OCI-LY7 (cell line): ENCODE measurements at regions not wholly inside any gene's neighbourhood (a gene's known extent, or its start where the extent isn't known, plus 50 kb on each side); places are given as distances from the start of the nearest gene placed in this dataset.

Experiments used
- BruUV-seq: library from RNA; stranded (reverse); fragments of 400-500 nt; replicated peaks from 2 replicates; lab custom pipeline; 2021; lab: Mats Ljungman, UMichigan
- CTCF ChIA-PET: fragments of 300-600 bp; sonication (Branson Sonifier 250); formaldehyde crosslinking; loops from one replicate; lab custom pipeline; 2022; ENCODE audit warnings: antibody characterized with exemption; ENCODE audit not compliant: unreplicated experiment; lab: Charles Lee
- POLR2A ChIA-PET: fragments of 300-600 bp; sonication (Branson Sonifier 250); formaldehyde crosslinking; loops from one replicate; lab custom pipeline; 2022; ENCODE audit warnings: antibody characterized with exemption; lab: Charles Lee
- DNase-seq: peaks from one replicate; pipeline ENCODE4 v3.0.0-alpha.2; 2015; ENCODE audit warnings: low spot score
- H2AFZ ChIP-seq: fragments of 200-600 bp; sonication (generic), shearing (Covaris generic); 2 replicates; pipeline ENCODE4 v1.6.1; 2014; ENCODE audit warnings: mild to moderate bottlenecking, antibody characterized with exemption, low read length, moderate library complexity
- H3K27ac ChIP-seq: fragments of 200-600 bp; sonication (generic); 2 replicates; pipeline ENCODE4 v1.5.1; 2014; ENCODE audit warnings: mixed run types, low read depth, mild to moderate bottlenecking, moderate library complexity, low read length, inconsistent platforms; ENCODE audit not compliant: poor library complexity, severe bottlenecking
- H3K36me3 ChIP-seq: fragments of 200-600 bp; sonication (generic); 2 replicates; pipeline ENCODE4 v1.6.1; 2014; ENCODE audit warnings: mild to moderate bottlenecking, antibody characterized with exemption, low read length, moderate library complexity, mixed read lengths; ENCODE audit not compliant: insufficient read depth
- H3K4me1 ChIP-seq: fragments of 200-600 bp; sonication (generic); 2 replicates; pipeline ENCODE4 v1.5.1; 2014; ENCODE audit warnings: mild to moderate bottlenecking, low read length; ENCODE audit not compliant: insufficient read depth, poor library complexity, severe bottlenecking
- H3K4me2 ChIP-seq: fragments of 200-600 bp; sonication (generic); 2 replicates; pipeline ENCODE4 v1.6.1; 2014; ENCODE audit warnings: mild to moderate bottlenecking, low read length
- H3K4me3 ChIP-seq: fragments of 200-600 bp; sonication (generic); 2 replicates; pipeline ENCODE4 v1.5.1; 2014; ENCODE audit warnings: mild to moderate bottlenecking, low read depth, low read length; ENCODE audit not compliant: poor library complexity, severe bottlenecking
- H3K79me2 ChIP-seq: fragments of 200-600 bp; sonication (generic); 2 replicates; pipeline ENCODE4 v1.6.1; 2016; ENCODE audit warnings: low read depth, mild to moderate bottlenecking, low read length, moderate library complexity, mixed read lengths; ENCODE audit not compliant: insufficient read depth
- H3K9me2 ChIP-seq: fragments of 200-600 bp; sonication (generic); 2 replicates; pipeline ENCODE4 v1.6.1; 2016; ENCODE audit warnings: mild to moderate bottlenecking, low read length, mixed read lengths; ENCODE audit not compliant: insufficient read depth
- H3K9me3 ChIP-seq: fragments of 200-600 bp; sonication (generic); 2 replicates; pipeline ENCODE4 v1.6.1; 2014; ENCODE audit warnings: mild to moderate bottlenecking, mixed run types, low read length, mixed read lengths
- H4K20me1 ChIP-seq: fragments of 200-600 bp; sonication (generic); 2 replicates; pipeline ENCODE4 v1.6.1; 2014; ENCODE audit warnings: mild to moderate bottlenecking, antibody characterized with exemption, low read length, moderate library complexity, mixed read lengths; ENCODE audit not compliant: insufficient read depth
- EZH2phosphoT487 ChIP-seq: fragments of 200-600 bp; sonication (generic); IDR thresholded peaks from 2 replicates; pipeline ENCODE4 v1.6.1; 2018; ENCODE audit warnings: low read depth, borderline replicate concordance, mild to moderate bottlenecking, mixed run types, antibody characterized with exemption, low read length, moderate library complexity, mixed read lengths
- intact Hi-C: fragments of 100-400 bp; cut with micrococcal nuclease; formaldehyde crosslinking; loops from one replicate; pipeline ENCODE4 v1.10.0; 2022; ENCODE audit not compliant: unreplicated experiment
- TF ChIP-seq, protein P1 (sequence below): fragments of 200-600 bp; sonication (generic); conservative IDR thresholded peaks from 2 replicates; pipeline ENCODE4 v1.5.1; 2014; ENCODE audit warnings: mild to moderate bottlenecking, antibody characterized with exemption, low read length, moderate library complexity, mixed read lengths

DNA sequence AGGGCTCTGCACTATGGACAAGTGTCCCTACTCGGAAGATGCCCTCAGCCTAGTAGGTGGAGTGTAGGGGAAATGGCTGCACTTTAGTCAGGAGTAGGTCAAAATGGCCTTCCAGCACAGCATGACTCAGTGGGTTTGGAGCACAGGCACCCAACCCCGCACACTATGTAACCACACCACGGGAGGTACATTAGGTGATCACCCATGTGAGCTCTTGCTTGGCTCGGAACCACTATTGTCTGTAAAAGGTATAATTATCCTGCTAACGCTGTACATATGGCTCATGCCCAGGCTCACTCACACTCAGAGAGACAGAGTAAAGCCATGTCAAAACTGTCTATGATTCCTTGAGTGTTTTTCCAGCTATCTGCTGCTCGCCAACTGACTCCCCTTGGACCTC lies 156.9 kb upstream of the DACH1 start:
- H3K4me1 ChIP-seq = no peaks in the 10 kb centered on the region
- CTCF ChIA-PET = interaction anchor here (0.7 kb wide), 1 partner anchor 132 kb away, joined by 3 read pairs; no protein-coding TSS in a partner anchor
- no peak overlapping the region for H3K4me2 ChIP-seq
- H3K79me2 ChIP-seq = no peaks in the 10 kb centered on the region
- intact Hi-C loops = no loop called here
- no peak overlapping the region for H3K27ac ChIP-seq
- no TSS peak for BruUV-seq
- no peak overlapping the region for H3K4me3 ChIP-seq
- TF ChIP-seq EZH2phosphoT487 = no peak
- TF ChIP-seq, protein P1, sequence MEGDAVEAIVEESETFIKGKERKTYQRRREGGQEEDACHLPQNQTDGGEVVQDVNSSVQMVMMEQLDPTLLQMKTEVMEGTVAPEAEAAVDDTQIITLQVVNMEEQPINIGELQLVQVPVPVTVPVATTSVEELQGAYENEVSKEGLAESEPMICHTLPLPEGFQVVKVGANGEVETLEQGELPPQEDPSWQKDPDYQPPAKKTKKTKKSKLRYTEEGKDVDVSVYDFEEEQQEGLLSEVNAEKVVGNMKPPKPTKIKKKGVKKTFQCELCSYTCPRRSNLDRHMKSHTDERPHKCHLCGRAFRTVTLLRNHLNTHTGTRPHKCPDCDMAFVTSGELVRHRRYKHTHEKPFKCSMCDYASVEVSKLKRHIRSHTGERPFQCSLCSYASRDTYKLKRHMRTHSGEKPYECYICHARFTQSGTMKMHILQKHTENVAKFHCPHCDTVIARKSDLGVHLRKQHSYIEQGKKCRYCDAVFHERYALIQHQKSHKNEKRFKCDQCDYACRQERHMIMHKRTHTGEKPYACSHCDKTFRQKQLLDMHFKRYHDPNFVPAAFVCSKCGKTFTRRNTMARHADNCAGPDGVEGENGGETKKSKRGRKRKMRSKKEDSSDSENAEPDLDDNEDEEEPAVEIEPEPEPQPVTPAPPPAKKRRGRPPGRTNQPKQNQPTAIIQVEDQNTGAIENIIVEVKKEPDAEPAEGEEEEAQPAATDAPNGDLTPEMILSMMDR = no peak
- H3K36me3 ChIP-seq = no peaks in the 10 kb centered on the region
- H3K9me3 ChIP-seq = no peaks in the 10 kb centered on the region
- no peaks in the 10 kb centered on the region for H3K9me2 ChIP-seq
- no peak overlapping the region for H2AFZ ChIP-seq
- H4K20me1 ChIP-seq = no peaks in the 10 kb centered on the region
- POLR2A ChIA-PET = no interaction called here
- no peak for DNase-seq

GRCh38 chr13:72005455-72005854 lies 138.5 kb upstream of the DACH1 start:
- Histone ChIP-seq H3K4me2 (no peak overlapping the region), H3K9me3 (no peaks in the 10 kb centered on the region), H4K20me1 (no peaks in the 10 kb centered on the region), H3K4me3 (no peak overlapping the region), H3K79me2 (no peaks in the 10 kb centered on the region), H2AFZ (no peak overlapping the region), H3K9me2 (no peaks in the 10 kb centered on the region), H3K36me3 (no peaks in the 10 kb centered on the region), H3K4me1 (no peaks in the 10 kb centered on the region), H3K27ac (no peak overlapping the region)
- TF ChIP-seq, protein P1 = no peak
- no peak for TF ChIP-seq EZH2phosphoT487
- intact Hi-C loops = no loop called here
- ChIA-PET CTCF (no interaction called here), POLR2A (interaction anchor here (0.7 kb wide), 1 partner anchor 66 kb away, joined by 3 read pairs; no protein-coding TSS in a partner anchor)
- no TSS peak for BruUV-seq
- DNase-seq = no peak

- TF ChIP-seq, protein P1 = no peak
- no peak for TF ChIP-seq EZH2phosphoT487
- no peak overlapping the region for H2AFZ ChIP-seq
- no peaks in the 10 kb centered on the region for H4K20me1 ChIP-seq
- no peak overlapping the region for H3K4me3 ChIP-seq
- POLR2A ChIA-PET = interaction anchor here (0.7 kb wide), 1 partner anchor 67 kb away, joined by 3 read pairs; no protein-coding TSS in a partner anchor
- H3K9me3 ChIP-seq = no peaks in the 10 kb centered on the region
- no peaks in the 10 kb centered on the region for H3K36me3 ChIP-seq
- no peak for DNase-seq
- intact Hi-C loops = no loop called here
- CTCF ChIA-PET = no interaction called here
- no peak overlapping the region for H3K27ac ChIP-seq
- H3K4me2 ChIP-seq = no peak overlapping the region
- H3K4me1 ChIP-seq = no peaks in the 10 kb centered on the region
- no peaks in the 10 kb centered on the region for H3K9me2 ChIP-seq
- no TSS peak for BruUV-seq
- no peaks in the 10 kb centered on the region for H3K79me2 ChIP-seq
Observed at GRCh38 chr13:72004784-72005374, 137.9 kb upstream of the DACH1 start.
